Cardiac fibroblast (primary cell): ENCODE measurements at regions not wholly inside any gene's neighbourhood (a gene's known extent, or its start where the extent isn't known, plus 50 kb on each side); places are given as distances from the start of the nearest gene placed in this dataset.
"Not testable (repeated sequence)": the region's sequence is repeated elsewhere in the genome, so short reads cannot be mapped to it uniquely, and the experiment has no call there.

ENCODE experiments used
- DNase-seq, 2 donors: peaks; one replicate each; pipeline versions ENCODE4 v3.0.0 to v3.0.0-alpha.2; 2010; ENCODE audit warnings: low read depth in 2 of 2
- H3K4me3 ChIP-seq, 2 donors: replicated peaks in 1 of 2; 1 replicate in 1 of 2; 2 replicates in 1 of 2; pipeline ENCODE4 v1.5.1; 2011; ENCODE audit warnings: low read depth in 2 of 2, low read length in 2 of 2, mild to moderate bottlenecking in 2 of 2, moderate library complexity in 1 of 2
- TF ChIP-seq, protein P1 (sequence below): IDR thresholded peaks from one replicate; pipeline ENCODE4 v1.5.1; 2011; ENCODE audit warnings: low read depth, mild to moderate bottlenecking, low read length, inconsistent platforms

GRCh38 chr2:43149482-43150107 is 76.8 kb downstream of the ZFP36L2 start:
- no peak for DNase-seq
- TF ChIP-seq, protein P1, sequence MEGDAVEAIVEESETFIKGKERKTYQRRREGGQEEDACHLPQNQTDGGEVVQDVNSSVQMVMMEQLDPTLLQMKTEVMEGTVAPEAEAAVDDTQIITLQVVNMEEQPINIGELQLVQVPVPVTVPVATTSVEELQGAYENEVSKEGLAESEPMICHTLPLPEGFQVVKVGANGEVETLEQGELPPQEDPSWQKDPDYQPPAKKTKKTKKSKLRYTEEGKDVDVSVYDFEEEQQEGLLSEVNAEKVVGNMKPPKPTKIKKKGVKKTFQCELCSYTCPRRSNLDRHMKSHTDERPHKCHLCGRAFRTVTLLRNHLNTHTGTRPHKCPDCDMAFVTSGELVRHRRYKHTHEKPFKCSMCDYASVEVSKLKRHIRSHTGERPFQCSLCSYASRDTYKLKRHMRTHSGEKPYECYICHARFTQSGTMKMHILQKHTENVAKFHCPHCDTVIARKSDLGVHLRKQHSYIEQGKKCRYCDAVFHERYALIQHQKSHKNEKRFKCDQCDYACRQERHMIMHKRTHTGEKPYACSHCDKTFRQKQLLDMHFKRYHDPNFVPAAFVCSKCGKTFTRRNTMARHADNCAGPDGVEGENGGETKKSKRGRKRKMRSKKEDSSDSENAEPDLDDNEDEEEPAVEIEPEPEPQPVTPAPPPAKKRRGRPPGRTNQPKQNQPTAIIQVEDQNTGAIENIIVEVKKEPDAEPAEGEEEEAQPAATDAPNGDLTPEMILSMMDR: no peak
- no peak overlapping the region for H3K4me3 ChIP-seq

GRCh38 chr2:43146083-43146482 is 80.3 kb downstream of the ZFP36L2 start:
- no peak overlapping the region for H3K4me3 ChIP-seq
- DNase-seq: no peak
- TF ChIP-seq, protein P1: no peak

DNA sequence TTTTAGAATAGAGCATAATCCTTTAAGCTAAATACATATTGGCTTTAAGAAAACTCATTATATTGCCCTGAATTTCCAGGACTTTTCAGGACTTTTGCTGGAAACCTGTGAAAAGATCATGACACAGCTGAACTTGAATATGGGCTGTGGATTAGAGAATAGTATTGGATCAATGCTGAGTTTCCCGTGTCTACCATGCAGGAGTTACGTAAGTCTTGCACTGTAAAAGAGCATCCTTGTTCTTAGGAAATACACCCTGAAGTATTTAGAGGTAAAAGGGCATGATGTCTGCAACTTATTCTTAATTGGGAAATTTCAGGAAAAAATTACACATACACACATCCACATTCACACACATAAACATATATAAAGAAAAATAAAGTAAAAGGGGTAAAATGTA is 82.1 kb downstream of the ZFP36L2 start:
- TF ChIP-seq, protein P1: no peak
- no peak overlapping the region for H3K4me3 ChIP-seq
- DNase-seq: peak in 1 of 2 donors; percentile 51

- TF ChIP-seq, protein P1: no peak
- H3K4me3 ChIP-seq: no peak overlapping the region
Measured at GRCh38 chr2:43143756-43144155, 82.7 kb downstream of the ZFP36L2 start.

GRCh38 chr2:43142921-43143438 is 83.4 kb downstream of the ZFP36L2 start:
- peak in 1 of 2 donors; percentile 37 for DNase-seq
- TF ChIP-seq, protein P1: no peak
- H3K4me3 ChIP-seq: no peak overlapping the region

More at GRCh38 chr2:43143756-43144155, 82.7 kb downstream of the ZFP36L2 start:
- no peak for DNase-seq

GRCh38 chr2:43141636-43142151 is 84.7 kb downstream of the ZFP36L2 start:
- H3K4me3 ChIP-seq, DNase-seq: not testable (repeated sequence)

DNA sequence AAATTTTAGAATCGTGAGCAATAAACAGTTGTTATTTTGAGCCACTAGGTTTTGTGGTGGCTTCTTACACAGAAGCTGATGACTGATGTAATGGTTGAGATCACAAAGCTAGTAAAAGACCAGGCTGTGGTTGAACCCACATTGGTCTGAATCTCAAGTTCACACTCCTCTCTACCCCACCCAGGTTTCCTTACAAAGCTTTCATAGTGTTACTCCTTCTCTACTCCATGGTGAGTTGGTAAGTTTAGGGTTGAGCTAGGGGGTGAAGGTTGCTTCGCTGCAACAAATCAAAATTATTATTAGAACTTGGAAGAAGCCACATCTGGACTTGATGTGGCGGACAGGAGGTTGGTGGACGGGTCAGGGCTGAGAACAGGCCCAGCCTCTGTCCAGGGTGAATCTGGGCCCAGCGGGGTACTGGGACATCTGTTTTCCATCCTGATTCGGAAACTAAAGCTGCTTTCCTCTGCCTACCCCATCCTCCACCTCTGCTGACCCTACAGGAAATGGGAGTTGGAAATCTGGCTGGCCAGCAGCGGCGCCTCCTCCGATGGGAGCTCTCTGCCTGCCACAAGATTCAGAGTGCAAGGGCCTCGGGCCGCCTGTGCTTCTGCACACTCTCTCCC is 86.3 kb downstream of the ZFP36L2 start:
- no peak overlapping the region for H3K4me3 ChIP-seq
- DNase-seq: peak; percentile 25 to 77
- TF ChIP-seq, protein P1: no peak
